HepG2 (cell line): ENCODE measurements at regions not wholly inside any gene's neighbourhood (a gene's known extent, or its start where the extent isn't known, plus 50 kb on each side); places are given as distances from the start of the nearest gene placed in this dataset.

Experiments used
- ADNP ChIP-seq: sonication (generic); formaldehyde crosslinking; IDR thresholded peaks from 2 replicates; pipeline ENCODE4 v1.4.0; 2020; ENCODE audit warnings: missing genetic modification reagents
- BHLHE40 ChIP-seq: IDR thresholded peaks from 2 replicates; pipeline ENCODE4 v1.6.1; 2011; ENCODE audit warnings: low read length, improper control_type of control experiment
- CHCHD3 ChIP-seq: sonication (generic); formaldehyde crosslinking; IDR thresholded peaks from 2 replicates; pipeline ENCODE4 v1.8.0; 2022; ENCODE audit warnings: mild to moderate bottlenecking, missing genetic modification reagents, moderate library complexity
- NFKB2 ChIP-seq: sonication (generic); formaldehyde crosslinking; IDR thresholded peaks from 2 replicates; pipeline ENCODE4 v1.4.0; 2020; ENCODE audit warnings: missing genetic modification reagents, borderline replicate concordance
- POLR2G ChIP-seq: fragments of 200-400 bp; formaldehyde crosslinking; IDR thresholded peaks from 2 replicates; pipeline ENCODE4 v1.6.1; 2018; ENCODE audit warnings: mild to moderate bottlenecking, low read depth, low read length, moderate library complexity
- SAFB2 ChIP-seq: sonication (generic); formaldehyde crosslinking; IDR thresholded peaks from 2 replicates; pipeline ENCODE4 v1.5.1; 2020; ENCODE audit warnings: missing genetic modification reagents, low read depth, mild to moderate bottlenecking, borderline replicate concordance
- SUZ12 ChIP-seq: fragments of 150-350 bp; IDR thresholded peaks from 2 replicates; pipeline ENCODE4 v1.6.1; 2014; ENCODE audit warnings: low read depth, low read length
- ZNF629 ChIP-seq: sonication (generic); formaldehyde crosslinking; conservative IDR thresholded peaks from 2 replicates; pipeline ENCODE4 v1.5.0; 2020; ENCODE audit warnings: missing genetic modification reagents
- TF ChIP-seq, protein P1 (sequence below): sonication (generic); formaldehyde crosslinking; IDR thresholded peaks from 2 replicates; pipeline ENCODE4 v1.5.0; 2020; ENCODE audit warnings: mild to moderate bottlenecking, missing genetic modification reagents, moderate library complexity

DNA sequence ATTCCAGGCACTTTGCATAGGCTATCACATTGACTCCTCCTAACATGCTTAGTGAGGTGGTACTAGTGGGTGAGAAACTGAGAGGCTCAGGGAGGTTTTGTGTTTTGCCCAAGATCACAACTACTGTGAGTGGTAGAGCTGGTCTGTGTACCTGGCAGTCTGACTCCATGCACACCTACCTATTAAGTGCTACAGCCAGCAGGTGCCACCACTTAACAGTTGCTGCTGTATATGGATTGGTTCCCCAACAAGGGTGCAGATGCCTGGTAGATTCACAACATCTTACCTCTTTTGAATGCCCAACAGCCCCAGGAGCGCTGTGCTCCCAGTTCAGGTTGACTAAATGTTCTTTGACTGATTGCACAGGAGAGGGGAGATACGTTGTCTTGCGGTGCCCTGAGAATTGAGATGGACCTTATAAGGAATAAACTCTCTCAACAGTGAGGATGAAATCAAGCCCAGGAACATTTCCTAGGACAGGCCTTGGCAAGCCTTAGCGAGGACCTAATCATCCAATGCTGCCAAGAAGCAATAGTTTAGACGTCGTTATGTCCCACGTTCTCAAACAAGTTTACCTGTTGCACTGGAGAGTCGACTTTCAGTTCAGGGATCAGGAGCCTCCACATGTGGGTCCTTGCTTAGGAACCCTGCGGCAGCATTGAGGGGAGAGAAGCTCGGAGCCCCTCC, 78.9 kb upstream of the F3 start:
- TF ChIP-seq ZNF629 = no peak
- TF ChIP-seq SAFB2 (CRISPR knock-in tag) = no peak
- TF ChIP-seq ADNP (CRISPR knock-in tag) = no peak
- TF ChIP-seq BHLHE40 = no peak
- no peak for TF ChIP-seq SUZ12
- TF ChIP-seq, protein P1, sequence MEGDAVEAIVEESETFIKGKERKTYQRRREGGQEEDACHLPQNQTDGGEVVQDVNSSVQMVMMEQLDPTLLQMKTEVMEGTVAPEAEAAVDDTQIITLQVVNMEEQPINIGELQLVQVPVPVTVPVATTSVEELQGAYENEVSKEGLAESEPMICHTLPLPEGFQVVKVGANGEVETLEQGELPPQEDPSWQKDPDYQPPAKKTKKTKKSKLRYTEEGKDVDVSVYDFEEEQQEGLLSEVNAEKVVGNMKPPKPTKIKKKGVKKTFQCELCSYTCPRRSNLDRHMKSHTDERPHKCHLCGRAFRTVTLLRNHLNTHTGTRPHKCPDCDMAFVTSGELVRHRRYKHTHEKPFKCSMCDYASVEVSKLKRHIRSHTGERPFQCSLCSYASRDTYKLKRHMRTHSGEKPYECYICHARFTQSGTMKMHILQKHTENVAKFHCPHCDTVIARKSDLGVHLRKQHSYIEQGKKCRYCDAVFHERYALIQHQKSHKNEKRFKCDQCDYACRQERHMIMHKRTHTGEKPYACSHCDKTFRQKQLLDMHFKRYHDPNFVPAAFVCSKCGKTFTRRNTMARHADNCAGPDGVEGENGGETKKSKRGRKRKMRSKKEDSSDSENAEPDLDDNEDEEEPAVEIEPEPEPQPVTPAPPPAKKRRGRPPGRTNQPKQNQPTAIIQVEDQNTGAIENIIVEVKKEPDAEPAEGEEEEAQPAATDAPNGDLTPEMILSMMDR = peak; percentile 22
- no peak for TF ChIP-seq NFKB2 (CRISPR knock-in tag)
- TF ChIP-seq POLR2G = no peak
- TF ChIP-seq CHCHD3 = no peak
